HEK293 (cell line): ENCODE measurements at regions not wholly inside any gene's neighbourhood (a gene's known extent, or its start where the extent isn't known, plus 50 kb on each side); places are given as distances from the start of the nearest gene placed in this dataset.

ENCODE experiments used
- CTCF ChIA-PET: fragments of 350-600 bp; formaldehyde crosslinking; extraction: SDS; loops from one replicate; lab custom pipeline; 2021; ENCODE audit warnings: antibody characterized with exemption; lab: Yijun Ruan, JAX
- POLR2A ChIA-PET: fragments of 300-600 bp; formaldehyde crosslinking; extraction: SDS; loops from one replicate; lab custom pipeline; 2020; ENCODE audit warnings: antibody characterized with exemption, inconsistent platforms; lab: Yijun Ruan, JAX
- H3K27ac ChIP-seq: fragments of 200-500 bp; sonication (Bioruptor generic); 2 replicates; pipeline ENCODE4 v1.5.1; 2014; ENCODE audit warnings: low read depth, low read length, control low read depth, inconsistent platforms; ENCODE audit errors: extremely low read depth
- H3K36me3 ChIP-seq, 2 experiments: fragments of 200-500 bp in 1 of 2; sonication (Bioruptor generic) in 1 of 2; 1 replicate in 1 of 2; 2 replicates in 1 of 2; pipeline ENCODE4 v1.5.1; 2014 to 2017; ENCODE audit warnings: inconsistent platforms in 2 of 2, low read length in 2 of 2; ENCODE audit not compliant: control insufficient read depth in 2 of 2, insufficient read depth in 1 of 2
- H3K4me1 ChIP-seq: fragments of 200-500 bp; sonication (Bioruptor generic); 2 replicates; pipeline ENCODE4 v1.5.1; 2014; ENCODE audit warnings: mild to moderate bottlenecking, low read length, inconsistent platforms; ENCODE audit not compliant: control insufficient read depth, insufficient read depth
- H3K4me3 ChIP-seq: 2 replicates; pipeline ENCODE4 v1.5.1; 2011; ENCODE audit warnings: low read depth, mild to moderate bottlenecking, control low read depth, low read length, moderate library complexity
- H3K9me3 ChIP-seq: fragments of 200-500 bp; sonication (Bioruptor generic); 2 replicates; pipeline ENCODE4 v1.5.1; 2014; ENCODE audit warnings: low read depth, low read length, inconsistent platforms; ENCODE audit not compliant: control insufficient read depth, insufficient read depth
- BCL11A ChIP-seq: fragments of 450-650 bp; formaldehyde crosslinking; IDR thresholded peaks from 2 replicates; pipeline ENCODE4 v1.5.1; 2016; ENCODE audit warnings: low read depth, missing biosample characterization, missing genetic modification characterization
- GLI4 ChIP-seq: fragments of 450-650 bp; formaldehyde crosslinking; IDR thresholded peaks from 2 replicates; pipeline ENCODE4 v1.5.1; 2016; ENCODE audit warnings: missing biosample characterization, missing genetic modification characterization
- KLF8 ChIP-seq: fragments of 450-650 bp; formaldehyde crosslinking; IDR thresholded peaks from 2 replicates; pipeline ENCODE4 v1.5.1; 2016; ENCODE audit warnings: missing biosample characterization, missing genetic modification characterization
- PRDM1 ChIP-seq: fragments of 450-650 bp; formaldehyde crosslinking; IDR thresholded peaks from 2 replicates; pipeline ENCODE4; 2016; ENCODE audit warnings: missing biosample characterization, missing genetic modification characterization
- RBAK ChIP-seq: fragments of 450-650 bp; formaldehyde crosslinking; IDR thresholded peaks from 2 replicates; pipeline ENCODE4 v1.5.1; 2016; ENCODE audit warnings: missing biosample characterization, missing genetic modification characterization
- REST ChIP-seq: fragments of 450-650 bp; formaldehyde crosslinking; IDR thresholded peaks from 2 replicates; pipeline ENCODE4 v1.5.1; 2016; ENCODE audit warnings: missing biosample characterization, missing genetic modification characterization
- SETDB1 ChIP-seq: IDR thresholded peaks from one replicate; pipeline ENCODE4 v1.6.1; 2017; ENCODE audit warnings: mild to moderate bottlenecking, low read length, moderate library complexity, mixed read lengths; ENCODE audit not compliant: insufficient read length
- SP7 ChIP-seq: fragments of 450-650 bp; formaldehyde crosslinking; IDR thresholded peaks from 2 replicates; pipeline ENCODE4 v1.5.1; 2016; ENCODE audit warnings: missing biosample characterization, missing genetic modification characterization
- TRIM28 ChIP-seq: IDR thresholded peaks from 2 replicates; pipeline ENCODE4 v1.6.1; 2011; ENCODE audit warnings: low read length, control low read depth, borderline replicate concordance
- TSHZ1 ChIP-seq: fragments of 450-650 bp; formaldehyde crosslinking; IDR thresholded peaks from 2 replicates; pipeline ENCODE4 v1.5.1; 2016; ENCODE audit warnings: missing biosample characterization, missing genetic modification characterization, borderline replicate concordance
- ZBTB17 ChIP-seq: fragments of 450-650 bp; formaldehyde crosslinking; IDR thresholded peaks from 2 replicates; pipeline ENCODE4 v1.5.1; 2016; ENCODE audit warnings: missing biosample characterization, missing genetic modification characterization
- ZBTB21 ChIP-seq: fragments of 450-650 bp; formaldehyde crosslinking; IDR thresholded peaks from 2 replicates; pipeline ENCODE4 v1.5.1; 2017; ENCODE audit warnings: missing biosample characterization, missing genetic modification characterization
- ZNF132 ChIP-seq: fragments of 450-650 bp; formaldehyde crosslinking; IDR thresholded peaks from 2 replicates; pipeline ENCODE4 v1.5.1; 2017; ENCODE audit warnings: missing biosample characterization, missing genetic modification characterization, borderline replicate concordance
- ZNF184 ChIP-seq: fragments of 450-650 bp; IDR thresholded peaks from 2 replicates; pipeline ENCODE4 v1.5.1; 2018; ENCODE audit warnings: missing biosample characterization, mild to moderate bottlenecking, missing genetic modification characterization
- ZNF214 ChIP-seq: fragments of 450-650 bp; formaldehyde crosslinking; IDR thresholded peaks from 2 replicates; pipeline ENCODE4 v1.5.1; 2017; ENCODE audit warnings: missing biosample characterization, mild to moderate bottlenecking, missing genetic modification characterization, borderline replicate concordance
- ZNF362 ChIP-seq: fragments of 450-650 bp; formaldehyde crosslinking; IDR thresholded peaks from 2 replicates; pipeline ENCODE4 v1.5.1; 2016; ENCODE audit warnings: missing biosample characterization, missing genetic modification characterization
- ZNF596 ChIP-seq: fragments of 450-650 bp; IDR thresholded peaks from 2 replicates; pipeline ENCODE4 v1.5.0; 2018; ENCODE audit warnings: missing biosample characterization, mild to moderate bottlenecking, missing genetic modification characterization, moderate library complexity
- ZNF629 ChIP-seq: fragments of 450-650 bp; formaldehyde crosslinking; IDR thresholded peaks from 2 replicates; pipeline ENCODE4 v1.5.1; 2017; ENCODE audit warnings: missing biosample characterization, missing genetic modification characterization
- ZNF654 ChIP-seq: fragments of 450-650 bp; formaldehyde crosslinking; IDR thresholded peaks from 2 replicates; pipeline ENCODE4 v1.5.1; 2016; ENCODE audit warnings: low read depth, missing biosample characterization, missing genetic modification characterization
- ZNF660 ChIP-seq: fragments of 450-650 bp; IDR thresholded peaks from 2 replicates; pipeline ENCODE4 v1.5.1; 2018; ENCODE audit warnings: missing biosample characterization, mild to moderate bottlenecking, missing genetic modification characterization
- ZNF701 ChIP-seq: fragments of 450-650 bp; formaldehyde crosslinking; IDR thresholded peaks from 2 replicates; pipeline ENCODE4 v1.5.1; 2016; ENCODE audit warnings: missing biosample characterization, missing genetic modification characterization
- ZSCAN30 ChIP-seq: fragments of 450-650 bp; IDR thresholded peaks from 2 replicates; pipeline ENCODE4 v1.5.1; 2018; ENCODE audit warnings: missing biosample characterization, mild to moderate bottlenecking, missing genetic modification characterization, moderate library complexity

GRCh38 chr1:232131715-232132391 is 498.1 kb downstream of the SIPA1L2 start:
- Histone ChIP-seq H3K4me1 (no peaks in the 10 kb centered on the region), H3K9me3 (peaks cover 2% of the 10 kb centered on the region)
- TF ChIP-seq GLI4: no peak
- no peak for TF ChIP-seq ZNF654
- TF ChIP-seq TSHZ1 (tag by site-specific recombination): no peak
- TF ChIP-seq, all 188 proteins: peak for 0
- Histone ChIP-seq H3K36me3 (no peaks in the 10 kb centered on the region), H3K27ac (no peak overlapping the region), H3K4me3 (no peak overlapping the region)
- POLR2A ChIA-PET: no interaction called here
- CTCF ChIA-PET: interaction anchor here (1.4 kb wide), 1 partner anchor 375 kb away, joined by 3 read pairs; no protein-coding TSS in a partner anchor

GRCh38 chr1:232130815-232131480 is 499.0 kb downstream of the SIPA1L2 start:
- ChIA-PET POLR2A (no interaction called here), CTCF (interaction anchor here (1.0 to 1.4 kb wide), 2 partner anchors 9 to 374 kb away, joined by 3 to 4 read pairs; no protein-coding TSS in a partner anchor)
- Histone ChIP-seq H3K27ac (no peak overlapping the region), H3K4me1 (no peaks in the 10 kb centered on the region), H3K36me3 (no peaks in the 10 kb centered on the region), H3K9me3 (peaks cover 2% of the 10 kb centered on the region), H3K4me3 (no peak overlapping the region)
- no peak for TF ChIP-seq REST (tag by site-specific recombination)
- peak; percentile 69; the same call in 1 of the 2 replicates for TF ChIP-seq TRIM28
- TF ChIP-seq SETDB1: peak; percentile 97
- TF ChIP-seq, all 188 proteins: peak for 2

GRCh38 chr1:232127190-232127589 is 500.6 kb downstream of the DISC1 start:
- Histone ChIP-seq H3K36me3 (no peaks in the 10 kb centered on the region), H3K9me3 (peaks cover 2% of the 10 kb centered on the region), H3K4me1 (no peaks in the 10 kb centered on the region), H3K4me3 (no peak overlapping the region), H3K27ac (no peak overlapping the region)
- ChIA-PET CTCF (interaction anchor here (0.5 to 1.1 kb wide), 2 partner anchors 10 to 100 kb away, joined by 3 to 5 read pairs; no protein-coding TSS in a partner anchor), POLR2A (no interaction called here)
- TF ChIP-seq TRIM28 (peak; percentile 74; the same call in 1 of the 2 replicates), RBAK (peak; percentile 54; the same call in 1 of the 2 replicates), ZNF214 (tag by site-specific recombination) (peak; percentile 69; the same call in 1 of the 2 replicates), ZNF701 (tag by site-specific recombination) (no peak), ZSCAN30 (tag by site-specific recombination) (no peak), PRDM1 (0 out of 2 replicates have a peak, but pooled peaks have one; percentile 11), SP7 (tag by site-specific recombination) (peak; percentile 32; the same call in 1 of the 2 replicates), ZBTB17 (tag by site-specific recombination) (no peak), ZNF596 (tag by site-specific recombination) (no peak), ZNF629 (tag by site-specific recombination) (0 out of 2 replicates have a peak, but pooled peaks have one; percentile 14), ZNF660 (tag by site-specific recombination) (peak; percentile 60; the same call in 1 of the 2 replicates), ZNF362 (0 out of 2 replicates have a peak, but pooled peaks have one; percentile 20), BCL11A (tag by site-specific recombination) (no peak), KLF8 (peak; percentile 38; the same call in 1 of the 2 replicates), ZNF132 (tag by site-specific recombination) (peak; percentile 33; the same call in 1 of the 2 replicates), ZBTB21 (tag by site-specific recombination) (peak; percentile 34; the same call in 1 of the 2 replicates), ZNF184 (peak; percentile 71; the same call in 1 of the 2 replicates)
